ENCODE measurements at regions not wholly inside any gene's neighbourhood (a gene's known extent, or its start where the extent isn't known, plus 50 kb on each side); places are given as distances from the start of the nearest gene placed in this dataset.

DNA sequence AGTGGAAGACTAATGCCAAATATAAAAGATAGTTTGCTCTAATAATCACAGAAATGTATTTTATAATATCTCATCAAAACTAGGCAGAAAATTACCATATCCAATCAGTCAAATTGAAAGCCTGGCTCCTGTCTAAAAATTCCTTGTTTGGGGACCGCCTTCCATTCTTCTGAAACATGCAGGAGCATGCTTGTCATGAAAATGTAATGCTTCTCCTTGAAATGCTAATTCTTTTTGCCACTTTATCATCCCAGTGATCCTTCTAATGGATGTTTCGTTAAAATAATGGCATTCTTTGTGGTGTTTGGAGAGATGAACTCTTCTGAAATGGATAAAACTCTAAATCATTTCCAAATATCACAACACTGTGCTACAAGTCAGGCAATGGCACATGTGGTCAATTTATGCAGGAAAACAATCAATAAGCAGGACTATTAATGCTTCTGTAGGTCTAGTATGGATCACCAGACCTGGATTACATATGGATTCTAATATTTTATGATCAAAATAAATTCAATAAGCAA is 1039.1 kb upstream of the NXPH2 start:
- TF ChIP-seq, protein P1, sequence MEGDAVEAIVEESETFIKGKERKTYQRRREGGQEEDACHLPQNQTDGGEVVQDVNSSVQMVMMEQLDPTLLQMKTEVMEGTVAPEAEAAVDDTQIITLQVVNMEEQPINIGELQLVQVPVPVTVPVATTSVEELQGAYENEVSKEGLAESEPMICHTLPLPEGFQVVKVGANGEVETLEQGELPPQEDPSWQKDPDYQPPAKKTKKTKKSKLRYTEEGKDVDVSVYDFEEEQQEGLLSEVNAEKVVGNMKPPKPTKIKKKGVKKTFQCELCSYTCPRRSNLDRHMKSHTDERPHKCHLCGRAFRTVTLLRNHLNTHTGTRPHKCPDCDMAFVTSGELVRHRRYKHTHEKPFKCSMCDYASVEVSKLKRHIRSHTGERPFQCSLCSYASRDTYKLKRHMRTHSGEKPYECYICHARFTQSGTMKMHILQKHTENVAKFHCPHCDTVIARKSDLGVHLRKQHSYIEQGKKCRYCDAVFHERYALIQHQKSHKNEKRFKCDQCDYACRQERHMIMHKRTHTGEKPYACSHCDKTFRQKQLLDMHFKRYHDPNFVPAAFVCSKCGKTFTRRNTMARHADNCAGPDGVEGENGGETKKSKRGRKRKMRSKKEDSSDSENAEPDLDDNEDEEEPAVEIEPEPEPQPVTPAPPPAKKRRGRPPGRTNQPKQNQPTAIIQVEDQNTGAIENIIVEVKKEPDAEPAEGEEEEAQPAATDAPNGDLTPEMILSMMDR (IDR thresholded peaks at IDR 0.05), result no peak
- TF ChIP-seq POLR2A (IDR thresholded peaks at IDR 0.05), result no peak
